NCI-H1694 (cell line): ENCODE measurements at regions not wholly inside any gene's neighbourhood (a gene's known extent, or its start where the extent isn't known, plus 50 kb on each side); places are given as distances from the start of the nearest gene placed in this dataset.

Source experiments
- DNase-seq: peaks from one replicate; lab custom pipeline; 2025; lab: John Stamatoyannopoulos, UW

DNA sequence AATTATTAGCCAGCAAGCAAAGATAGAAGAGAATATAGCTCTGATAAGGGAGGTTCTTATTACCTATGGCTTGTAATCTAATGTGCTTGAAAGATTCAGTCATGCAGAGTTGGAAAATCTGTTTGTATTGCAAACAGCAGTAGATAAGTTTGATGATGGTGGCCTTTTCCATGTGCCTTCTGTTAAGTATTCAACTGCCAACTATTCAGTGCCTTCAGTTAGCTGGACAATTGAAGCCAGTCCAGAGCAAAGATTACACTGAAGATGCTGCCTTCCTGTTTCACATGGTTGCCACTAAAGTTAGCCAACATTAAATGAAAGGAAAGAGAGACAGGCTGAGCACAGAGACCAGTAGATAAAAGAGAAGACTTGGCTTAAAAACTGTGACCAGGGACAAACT, 92.7 kb upstream of the SLC38A2 start:
- DNase-seq: no peak

DNA sequence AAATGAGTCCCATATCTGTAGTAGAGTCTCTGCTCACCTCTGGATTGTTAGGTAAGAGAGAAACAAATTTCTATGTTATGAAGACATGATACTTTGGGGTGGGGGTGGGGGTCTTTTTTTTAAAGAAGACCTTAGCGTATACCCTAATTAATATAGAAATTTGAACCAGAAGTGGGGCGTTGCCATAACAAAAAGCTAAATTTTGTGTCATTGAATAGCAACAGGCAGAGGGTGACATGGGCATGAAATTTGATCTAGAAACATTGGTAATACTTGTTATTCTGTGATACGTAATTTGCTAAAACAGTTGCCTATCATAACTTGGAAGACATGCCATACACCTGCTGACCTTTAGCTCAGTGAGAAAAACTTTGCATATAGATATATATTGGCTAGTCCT, 92.3 kb upstream of the SLC38A2 start:
- no peak for DNase-seq

DNA sequence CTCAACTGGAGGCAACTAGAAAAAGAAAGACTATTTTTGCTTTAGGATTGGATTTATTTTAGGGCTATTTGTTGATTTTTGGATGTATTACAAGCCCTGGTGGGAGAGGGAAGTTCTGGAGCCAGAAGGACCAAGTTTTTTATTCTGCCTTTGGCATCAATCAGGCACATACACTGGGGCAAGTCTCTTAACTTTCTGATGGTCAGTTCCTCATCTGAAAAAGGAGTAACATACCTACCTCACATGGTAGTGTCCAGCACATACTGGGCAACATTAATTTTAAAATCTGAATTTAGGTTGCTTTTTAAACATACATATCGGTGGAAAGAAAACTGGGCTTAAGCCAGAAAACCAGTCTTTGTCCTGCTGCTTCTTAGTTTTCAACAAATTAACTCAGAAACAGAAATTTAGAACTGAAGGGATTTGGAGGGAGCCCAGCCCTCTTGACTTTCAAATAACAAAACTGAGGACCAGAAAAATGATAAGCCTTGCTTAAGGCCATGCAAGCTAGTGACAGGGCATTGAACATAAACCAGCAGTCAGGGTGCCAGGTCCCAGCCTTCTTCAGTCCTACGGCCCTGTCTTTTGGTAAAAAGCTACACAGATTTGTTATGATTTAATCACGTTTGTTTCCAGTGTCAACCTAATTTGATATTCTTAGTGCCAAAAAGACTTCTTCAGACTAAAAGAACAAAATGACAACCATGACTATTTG, 90.2 kb upstream of the SLC38A2 start:
- DNase-seq: no peak

DNA sequence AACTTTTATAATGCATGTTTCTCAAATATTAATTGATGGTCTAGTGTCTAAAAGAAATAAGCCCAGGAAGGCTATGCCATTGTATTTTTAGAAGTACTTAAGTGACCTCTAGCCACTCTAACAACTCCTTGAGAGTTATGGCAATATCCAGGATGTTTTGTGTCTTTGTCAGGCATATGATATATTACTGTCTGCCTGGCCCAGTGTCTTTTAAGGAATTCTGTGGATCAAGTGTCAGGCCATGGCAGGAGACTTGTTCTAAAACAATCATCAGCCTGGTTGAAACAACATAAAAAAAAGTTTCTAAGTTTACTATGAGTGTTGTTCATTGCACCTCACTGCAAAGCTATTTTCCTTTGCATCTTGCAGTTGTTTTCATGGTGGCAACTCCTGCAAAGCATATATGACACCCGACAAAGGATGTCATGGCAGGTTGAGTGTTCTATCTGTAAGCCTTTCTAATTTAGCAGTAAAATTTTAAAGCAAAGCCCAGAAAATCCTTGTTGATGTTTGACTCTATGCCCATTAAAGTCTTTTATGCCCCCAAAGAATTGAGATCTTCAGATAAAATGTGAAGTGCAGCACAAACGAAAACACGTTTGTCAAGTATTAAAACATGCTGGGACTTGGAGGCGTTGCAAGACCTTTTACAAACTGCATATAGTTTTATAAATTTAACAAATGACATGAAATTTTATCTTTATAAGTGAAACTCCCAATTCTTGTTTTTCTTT, 89.5 kb upstream of the SLC38A2 start:
- DNase-seq: no peak

GRCh38 chr12:46461459-46461858, 88.9 kb upstream of the SLC38A2 start:
- DNase-seq: no peak

GRCh38 chr12:46460682-46461210, 88.2 kb upstream of the SLC38A2 start:
- no peak for DNase-seq

DNA sequence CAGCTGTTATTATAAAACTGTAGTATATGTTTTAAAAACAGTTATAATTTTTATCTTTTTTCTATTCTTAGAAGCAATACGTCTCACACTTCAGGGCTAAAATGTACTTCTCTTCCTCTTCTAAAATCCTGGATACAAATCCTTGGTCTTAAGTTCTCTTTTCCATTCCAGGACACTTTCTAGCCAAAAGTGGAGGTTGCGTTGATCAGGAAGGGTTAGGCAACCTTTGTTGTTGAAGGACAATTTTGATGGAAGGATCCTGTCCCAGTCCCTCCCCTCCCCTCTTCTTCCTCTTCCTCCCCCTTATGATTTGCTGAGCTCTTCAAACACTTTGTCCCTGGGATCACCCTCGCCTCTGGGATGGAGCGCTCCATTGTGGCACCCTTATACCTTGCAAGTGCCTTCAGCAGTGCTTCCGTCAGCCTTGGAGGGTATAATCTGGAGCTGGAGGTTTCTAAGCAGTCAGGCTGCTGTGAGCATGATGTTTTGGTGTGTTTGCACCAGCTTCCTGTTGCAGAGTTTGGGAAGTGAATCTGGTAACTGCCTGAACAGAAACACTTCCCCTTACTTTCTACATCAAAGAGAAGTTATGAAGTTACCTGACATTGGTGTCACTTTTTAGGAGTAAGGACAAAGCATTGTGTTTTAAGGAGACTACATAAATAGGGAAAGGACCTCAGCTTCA, 87.4 kb upstream of the SLC38A2 start:
- DNase-seq: no peak

GRCh38 chr12:46459111-46459510, 86.5 kb upstream of the SLC38A2 start:
- DNase-seq: no peak

GRCh38 chr12:46458500-46459102, 86.0 kb upstream of the SLC38A2 start:
- no peak for DNase-seq

- no peak for DNase-seq
Observed at GRCh38 chr12:46457958-46458357, 85.4 kb upstream of the SLC38A2 start.

GRCh38 chr12:46456356-46457334, 84.1 kb upstream of the SLC38A2 start:
- DNase-seq: no peak

- no peak for DNase-seq
Observed at GRCh38 chr12:46455648-46456352, 83.2 kb upstream of the SLC38A2 start.

GRCh38 chr12:46454981-46455380, 82.4 kb upstream of the SLC38A2 start:
- no peak for DNase-seq

- DNase-seq: no peak
Observed at GRCh38 chr12:46453428-46453827, 80.9 kb upstream of the SLC38A2 start.

- no peak for DNase-seq
Observed at GRCh38 chr12:46452776-46453175, 80.2 kb upstream of the SLC38A2 start.

- DNase-seq: no peak
Observed at GRCh38 chr12:46452061-46452615, 79.6 kb upstream of the SLC38A2 start.

DNA sequence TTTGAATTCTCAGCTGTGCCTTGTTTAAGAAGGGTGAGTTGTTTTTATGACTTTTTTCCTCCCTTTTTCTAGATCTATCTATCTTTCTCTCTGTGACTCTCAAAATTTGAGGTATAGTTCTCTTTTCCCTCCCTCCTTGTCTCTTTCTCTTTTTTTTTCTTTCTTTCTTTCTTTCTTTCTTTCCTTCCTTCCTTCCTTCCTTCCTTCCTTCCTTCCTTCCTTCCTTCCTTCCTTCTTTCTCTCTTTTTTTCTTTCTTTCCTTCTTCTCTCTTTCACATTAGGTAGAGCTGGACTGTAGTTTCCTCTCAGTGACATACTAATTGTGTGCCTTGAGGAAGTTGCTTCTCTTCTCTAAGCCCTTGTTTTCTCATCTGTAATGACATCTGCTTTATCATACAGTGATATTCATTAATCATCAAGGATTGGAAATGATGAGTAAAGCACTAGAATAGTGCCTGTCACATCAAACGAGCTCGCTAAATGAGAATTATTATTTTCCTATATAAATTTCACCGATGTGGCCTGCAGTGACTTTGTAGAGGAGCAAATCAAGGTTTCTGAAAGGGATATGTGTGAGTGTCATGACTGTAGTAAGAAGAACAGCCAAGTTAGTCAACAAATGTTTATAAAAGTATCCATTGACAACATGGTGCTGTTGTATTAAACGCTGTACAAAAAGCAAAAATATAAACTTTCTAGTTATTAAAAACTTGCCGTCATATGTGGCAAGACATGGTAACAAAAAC, 78.9 kb upstream of the SLC38A2 start:
- DNase-seq: no peak

GRCh38 chr12:46450279-46450748, 77.7 kb upstream of the SLC38A2 start:
- DNase-seq: no peak

DNA sequence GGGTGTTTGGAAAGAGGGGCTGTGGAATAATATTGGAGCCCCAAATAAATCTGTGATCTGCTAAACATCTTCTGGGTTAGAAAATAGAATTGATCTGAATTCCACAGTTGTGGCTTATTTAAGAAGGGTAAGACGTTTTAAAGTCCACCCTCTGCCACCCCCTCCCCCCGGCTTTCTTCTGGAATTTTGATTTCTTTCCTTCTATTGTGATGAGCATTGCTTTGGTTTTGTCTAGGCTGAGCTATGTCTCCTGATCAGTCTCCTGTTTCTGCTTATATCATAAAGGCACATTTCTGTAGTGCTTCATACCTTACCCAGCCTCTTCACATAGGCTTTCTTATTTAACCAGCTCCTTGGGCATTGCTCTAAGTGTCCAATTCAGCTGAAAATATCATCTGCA, 77.3 kb upstream of the SLC38A2 start:
- no peak for DNase-seq
